ENCODE measurements at regions not wholly inside any gene's neighbourhood (a gene's known extent, or its start where the extent isn't known, plus 50 kb on each side); places are given as distances from the start of the nearest gene placed in this dataset.

- TF ChIP-seq CTCF (IDR thresholded peaks at IDR 0.05), result no peak
- no peak for TF ChIP-seq EP300 (IDR thresholded peaks at IDR 0.05)
- TF ChIP-seq POLR2A (IDR thresholded peaks at IDR 0.05), result no peak
Observed at GRCh38 chr14:45587142-45587541, 334.1 kb upstream of the MIS18BP1 start.
